ENCODE measurements at regions not wholly inside any gene's neighbourhood (a gene's known extent, or its start where the extent isn't known, plus 50 kb on each side); places are given as distances from the start of the nearest gene placed in this dataset.

GRCh38 chr12:84550518-84550917, 362.1 kb downstream of the SLC6A15 start:
- Mint-ChIP-seq H3K27me3 (ENCODE audit: low read depth) (no peaks in the 10 kb centered on the region), H3K36me3 (ENCODE audit: low read depth) (no peaks in the 10 kb centered on the region), H3K27ac (no peak overlapping the region), H3K4me1 (no peaks in the 10 kb centered on the region), H3K9me3 (no peaks in the 10 kb centered on the region), H3K4me3 (no peak overlapping the region)
- no peak for TF ChIP-seq CTCF (IDR thresholded peaks at IDR 0.05; ENCODE audit: unreplicated experiment in 3 of 3)

- no peak overlapping the region for H3K27ac Mint-ChIP-seq
- no peak for TF ChIP-seq CTCF (IDR thresholded peaks at IDR 0.05; ENCODE audit: unreplicated experiment in 3 of 3)
- peaks cover 4% of the 10 kb centered on the region for H3K9me3 Mint-ChIP-seq
- no peak overlapping the region for H3K4me3 Mint-ChIP-seq
- no peaks in the 10 kb centered on the region for H3K27me3 Mint-ChIP-seq (ENCODE audit: low read depth)
- H3K36me3 Mint-ChIP-seq (ENCODE audit: low read depth): no peaks in the 10 kb centered on the region
- no peaks in the 10 kb centered on the region for H3K4me1 Mint-ChIP-seq
Measured at GRCh38 chr12:84542289-84542688, 370.3 kb downstream of the SLC6A15 start.

GRCh38 chr12:84537666-84538065, 374.9 kb downstream of the SLC6A15 start:
- Mint-ChIP-seq H3K4me1 (no peaks in the 10 kb centered on the region), H3K9me3 (peaks cover 4% of the 10 kb centered on the region), H3K4me3 (no peak overlapping the region), H3K36me3 (ENCODE audit: low read depth) (no peaks in the 10 kb centered on the region), H3K27me3 (ENCODE audit: low read depth) (peaks cover 3% of the 10 kb centered on the region), H3K27ac (no peak overlapping the region)
- no peak for TF ChIP-seq CTCF (IDR thresholded peaks at IDR 0.05; ENCODE audit: unreplicated experiment in 3 of 3)

GRCh38 chr12:84512751-84513150, 399.8 kb downstream of the SLC6A15 start:
- Mint-ChIP-seq H3K4me3 (no peak overlapping the region), H3K27ac (no peak overlapping the region)
- no peak for TF ChIP-seq CTCF (IDR thresholded peaks at IDR 0.05; ENCODE audit: unreplicated experiment in 3 of 3)

GRCh38 chr12:84508851-84509260, 403.7 kb downstream of the SLC6A15 start:
- peak overlapping the region; percentile 86 to 93 (median 87) for H3K27ac Mint-ChIP-seq
- peaks cover 2% of the 10 kb centered on the region for H3K9me3 Mint-ChIP-seq
- no peaks in the 10 kb centered on the region for H3K36me3 Mint-ChIP-seq (ENCODE audit: low read depth)
- TF ChIP-seq CTCF (IDR thresholded peaks at IDR 0.05; ENCODE audit: unreplicated experiment in 3 of 3): no peak
- H3K4me3 Mint-ChIP-seq: peak overlapping the region in 2 of 3 experiments; percentile 50 to 54
- H3K4me1 Mint-ChIP-seq: peaks cover 36% of the 10 kb centered on the region
- peaks cover 4% of the 10 kb centered on the region for H3K27me3 Mint-ChIP-seq (ENCODE audit: low read depth)

More at GRCh38 chr12:84512751-84513150, 399.8 kb downstream of the SLC6A15 start:
- Mint-ChIP-seq H3K4me1 (peaks cover 19% of the 10 kb centered on the region), H3K9me3 (no peaks in the 10 kb centered on the region), H3K27me3 (ENCODE audit: low read depth) (no peaks in the 10 kb centered on the region), H3K36me3 (ENCODE audit: low read depth) (no peaks in the 10 kb centered on the region)
